H9 (cell line): ENCODE measurements at regions not wholly inside any gene's neighbourhood (a gene's known extent, or its start where the extent isn't known, plus 50 kb on each side); places are given as distances from the start of the nearest gene placed in this dataset.
A peak's percentile ranks its signal among the peaks of the same experiment; 100 is the strongest.

Experiments used
- DNase-seq: peaks from one replicate; pipeline ENCODE4 v3.0.0-alpha.2; 2017
- H2AFZ ChIP-seq: one replicate; pipeline ENCODE4 v1.6.1; 2013; ENCODE audit warnings: mild to moderate bottlenecking, low read length, control low read depth, moderate library complexity
- H2AK5ac ChIP-seq: 2 replicates; pipeline ENCODE4 v1.6.1; 2013; ENCODE audit warnings: low read length, control low read depth, mixed read lengths; ENCODE audit not compliant: insufficient read length
- H2BK120ac ChIP-seq: one replicate; pipeline ENCODE4 v1.6.1; 2013; ENCODE audit warnings: low read depth, mild to moderate bottlenecking, low read length, control low read depth, inconsistent platforms; ENCODE audit not compliant: poor library complexity, severe bottlenecking
- H2BK12ac ChIP-seq: 2 replicates; pipeline ENCODE4 v1.6.1; 2013; ENCODE audit warnings: low read length, control low read depth, mixed read lengths, low read depth; ENCODE audit not compliant: insufficient read length
- H2BK15ac ChIP-seq: 2 replicates; pipeline ENCODE4 v1.6.1; 2013; ENCODE audit warnings: low read depth, low read length, control low read depth
- H2BK20ac ChIP-seq: one replicate; pipeline ENCODE4 v1.6.1; 2013; ENCODE audit warnings: low read depth, mild to moderate bottlenecking, low read length, control low read depth, inconsistent platforms; ENCODE audit not compliant: poor library complexity, severe bottlenecking
- H2BK5ac ChIP-seq: 2 replicates; pipeline ENCODE4 v1.6.1; 2013; ENCODE audit warnings: low read length, control low read depth, mixed read lengths; ENCODE audit not compliant: insufficient read length
- H3K14ac ChIP-seq: 2 replicates; pipeline ENCODE4 v1.6.1; 2013; ENCODE audit warnings: low read length, control low read depth; ENCODE audit not compliant: insufficient read depth
- H3K18ac ChIP-seq: 2 replicates; pipeline ENCODE4 v1.6.1; 2013; ENCODE audit warnings: low read depth, mild to moderate bottlenecking, mixed read lengths, low read length, control low read depth; ENCODE audit not compliant: insufficient read length
- H3K23ac ChIP-seq: 2 replicates; pipeline ENCODE4 v1.6.1; 2013; ENCODE audit warnings: low read length, control low read depth, mixed read lengths, low read depth; ENCODE audit not compliant: insufficient read length
- H3K23me2 ChIP-seq: 2 replicates; pipeline ENCODE4 v1.6.1; 2013; ENCODE audit warnings: low read depth, mild to moderate bottlenecking, mixed read lengths, low read length, control low read depth; ENCODE audit not compliant: insufficient read length, poor library complexity, severe bottlenecking
- H3K27ac ChIP-seq: 2 replicates; pipeline ENCODE4 v1.5.1; 2013; ENCODE audit warnings: low read length, control low read depth, mixed read lengths, low read depth; ENCODE audit not compliant: insufficient read length
- H3K27me3 ChIP-seq: 2 replicates; pipeline ENCODE4 v1.6.1; 2013; ENCODE audit warnings: low read length, control low read depth, inconsistent platforms; ENCODE audit not compliant: insufficient read depth
- H3K4ac ChIP-seq: 2 replicates; pipeline ENCODE4 v1.6.1; 2013; ENCODE audit warnings: low read depth, mild to moderate bottlenecking, control low read depth, inconsistent platforms, low read length, moderate library complexity
- H3K4me1 ChIP-seq: 2 replicates; pipeline ENCODE4 v1.6.1; 2013; ENCODE audit warnings: low read length, control low read depth, inconsistent platforms; ENCODE audit not compliant: insufficient read depth
- H3K4me2 ChIP-seq: 2 replicates; pipeline ENCODE4 v1.6.1; 2013; ENCODE audit warnings: low read length, control low read depth, mixed read lengths; ENCODE audit not compliant: insufficient read length, insufficient read depth
- H3K56ac ChIP-seq: 2 replicates; pipeline ENCODE4 v1.6.1; 2013; ENCODE audit warnings: low read depth, mild to moderate bottlenecking, mixed read lengths, low read length, control low read depth; ENCODE audit not compliant: insufficient read length
- H3K79me1 ChIP-seq: 2 replicates; pipeline ENCODE4 v1.6.1; 2013; ENCODE audit warnings: low read depth, mild to moderate bottlenecking, moderate library complexity, low read length, control low read depth, inconsistent platforms; ENCODE audit not compliant: insufficient read depth, poor library complexity, severe bottlenecking
- H3K79me2 ChIP-seq: 2 replicates; pipeline ENCODE4 v1.6.1; 2013; ENCODE audit warnings: low read length, control low read depth, inconsistent platforms; ENCODE audit not compliant: insufficient read depth
- H3K9ac ChIP-seq: 2 replicates; pipeline ENCODE4 v1.6.1; 2013; ENCODE audit warnings: low read length, control low read depth, mixed read lengths; ENCODE audit not compliant: insufficient read length; ENCODE audit errors: extremely low read depth
- H3K9me3 ChIP-seq: one replicate; pipeline ENCODE4 v1.6.1; 2013; ENCODE audit warnings: low read depth, low read length, inconsistent platforms; ENCODE audit not compliant: control insufficient read depth
- H3T11ph ChIP-seq: one replicate; pipeline ENCODE4 v1.6.1; 2013; ENCODE audit warnings: mild to moderate bottlenecking, low read length, control low read depth, inconsistent platforms
- H4K20me1 ChIP-seq: one replicate; pipeline ENCODE4 v1.6.1; 2013; ENCODE audit not compliant: control insufficient read depth, insufficient read length, insufficient read depth
- H4K5ac ChIP-seq: 2 replicates; pipeline ENCODE4 v1.6.1; 2013; ENCODE audit warnings: low read depth, mild to moderate bottlenecking, mixed read lengths, low read length, control low read depth; ENCODE audit not compliant: insufficient read length
- H4K8ac ChIP-seq: replicated peaks from 2 replicates; pipeline ENCODE4 v1.6.1; 2013; ENCODE audit warnings: low read length, control low read depth, mixed read lengths, low read depth; ENCODE audit not compliant: insufficient read length
- H4K91ac ChIP-seq: 2 replicates; pipeline ENCODE4 v1.6.1; 2013; ENCODE audit warnings: low read depth, mild to moderate bottlenecking, moderate library complexity, mixed read lengths, low read length, control low read depth; ENCODE audit not compliant: insufficient read length
- H3K27ac Mint-ChIP-seq, 3 experiments: 2 replicates in 2 of 3; 3 replicates in 1 of 3; pipeline ENCODE4 v1.8.0; 2020 to 2021; ENCODE audit warnings: mixed read lengths in 3 of 3, mild to moderate bottlenecking in 1 of 3, moderate library complexity in 1 of 3
- H3K27me3 Mint-ChIP-seq: 2 replicates; pipeline ENCODE4 v1.8.0; 2021; ENCODE audit warnings: low read depth, mild to moderate bottlenecking, moderate library complexity, mixed read lengths
- H3K36me3 Mint-ChIP-seq, 3 experiments: 2 replicates in 2 of 3; 3 replicates in 1 of 3; pipeline ENCODE4 v1.8.0; 2020 to 2021; ENCODE audit warnings: low read depth in 3 of 3, mixed read lengths in 3 of 3; ENCODE audit not compliant: insufficient read depth in 1 of 3
- H3K4me1 Mint-ChIP-seq, 2 experiments: 2 replicates each; pipeline ENCODE4 v1.8.0; 2020; ENCODE audit warnings: mixed read lengths in 2 of 2
- H3K4me3 Mint-ChIP-seq, 2 experiments: 2 replicates in 1 of 2; 3 replicates in 1 of 2; pipeline ENCODE4 v1.8.0; 2020 to 2021; ENCODE audit warnings: mild to moderate bottlenecking in 2 of 2, mixed read lengths in 2 of 2, moderate library complexity in 1 of 2
- H3K9me3 Mint-ChIP-seq, 2 experiments: 2 replicates in 1 of 2; 3 replicates in 1 of 2; pipeline ENCODE4 v1.8.0; 2020; ENCODE audit warnings: mild to moderate bottlenecking in 2 of 2, mixed read lengths in 2 of 2, moderate library complexity in 1 of 2
- CTCF ChIP-seq: fragments of 200-600 bp; sonication (generic); conservative IDR thresholded peaks from 3 replicates; pipeline ENCODE4 v1.8.0; 2021; ENCODE audit warnings: antibody characterized with exemption, mild to moderate bottlenecking
- WGBS: extraction: QIAGEN DNeasy Blood & Tissue Kit; methylation state at CpG from one replicate; pipeline ENCODE4 v1.1.7; 2013; ENCODE audit warnings: missing lambda C conversion rate, low lambda C conversion rate, mixed read lengths; ENCODE audit not compliant: insufficient read length; ENCODE audit errors: extremely low coverage; 5-methylcytosine and 5-hydroxymethylcytosine counted together

GRCh38 chr12:111029732-111030131 lies 109.4 kb upstream of the MYL2 start:
- Histone ChIP-seq H2BK120ac (no peak overlapping the region), H3T11ph (no peak overlapping the region), H2BK5ac (no peak overlapping the region), H3K56ac (no peak overlapping the region), H3K79me2 (no peaks in the 10 kb centered on the region), H3K18ac (no peak overlapping the region), H3K79me1 (no peaks in the 10 kb centered on the region), H2BK12ac (no peak overlapping the region), H4K20me1 (no peaks in the 10 kb centered on the region), H2AFZ (no peak overlapping the region), H3K27ac (no peak overlapping the region), H4K91ac (no peak overlapping the region), H3K14ac (no peak overlapping the region), H2AK5ac (no peak overlapping the region), H3K23ac (no peak overlapping the region), H3K9ac (no peak overlapping the region), H2BK15ac (no peak overlapping the region), H2BK20ac (no peak overlapping the region), H3K4ac (no peak overlapping the region), H3K4me2 (no peak overlapping the region), H4K5ac (no peak overlapping the region), H4K8ac (no peak overlapping the region), H3K27me3 (no peaks in the 10 kb centered on the region), H3K23me2 (peaks cover 4% of the 10 kb centered on the region), H3K9me3 (no peaks in the 10 kb centered on the region), H3K4me1 (no peaks in the 10 kb centered on the region)
- WGBS = no CpG with 5 or more reads among the region's 5 CpGs
- no peak for DNase-seq
- H3K4me3 Mint-ChIP-seq = no peak overlapping the region
- H3K36me3 Mint-ChIP-seq = no peaks in the 10 kb centered on the region
- no peak for TF ChIP-seq CTCF
- peaks cover 23 to 25% of the 10 kb centered on the region in 2 experiments for H3K4me1 Mint-ChIP-seq
- peaks cover 56% of the 10 kb centered on the region for H3K27me3 Mint-ChIP-seq
- H3K27ac Mint-ChIP-seq = peak overlapping the region in 1 of 3 experiments; percentile 27; a peak in 1 of 7 replicates
- H3K9me3 Mint-ChIP-seq = no peaks in the 10 kb centered on the region; a peak in 1 of 5 replicates
